Epithelial cell of esophagus (primary cell): ENCODE measurements at regions not wholly inside any gene's neighbourhood (a gene's known extent, or its start where the extent isn't known, plus 50 kb on each side); places are given as distances from the start of the nearest gene placed in this dataset.

Experiments
- DNase-seq: peaks from one replicate; pipeline ENCODE4 v3.0.0; 2010; ENCODE audit warnings: low read depth
- H3K4me3 ChIP-seq: 2 replicates; pipeline ENCODE4 v1.5.1; 2011; ENCODE audit warnings: mild to moderate bottlenecking, low read length, control low read depth
- CTCF ChIP-seq: IDR thresholded peaks from 2 replicates; pipeline ENCODE4 v1.5.1; 2011; ENCODE audit warnings: low read depth, mild to moderate bottlenecking, low read length, control low read depth, inconsistent platforms; ENCODE audit not compliant: insufficient read depth; ENCODE audit errors: missing control alignments

GRCh38 chr5:54833590-54833989 is 151.8 kb downstream of the ESM1 start:
- H3K4me3 ChIP-seq, result no peak overlapping the region
- no peak for DNase-seq
- no peak for TF ChIP-seq CTCF

- H3K4me3 ChIP-seq, result no peak overlapping the region
- no peak for DNase-seq
- TF ChIP-seq CTCF, result no peak
These were observed 152.5 kb downstream of the ESM1 start for GRCh38 chr5:54832858-54833257.

GRCh38 chr5:54832045-54832444 is 153.3 kb downstream of the ESM1 start:
- H3K4me3 ChIP-seq, result no peak overlapping the region
- no peak for TF ChIP-seq CTCF
- no peak for DNase-seq

- no peak for DNase-seq
- TF ChIP-seq CTCF, result no peak
- H3K4me3 ChIP-seq, result no peak overlapping the region
These were observed 154.2 kb downstream of the ESM1 start for GRCh38 chr5:54831233-54831632.

GRCh38 chr5:54829676-54830535 is 155.5 kb downstream of the ESM1 start:
- no peak overlapping the region for H3K4me3 ChIP-seq
- TF ChIP-seq CTCF, result no peak
- DNase-seq, result no peak

GRCh38 chr5:54829102-54829501 is 156.3 kb downstream of the ESM1 start:
- no peak for TF ChIP-seq CTCF
- DNase-seq, result no peak
- H3K4me3 ChIP-seq, result no peak overlapping the region

- H3K4me3 ChIP-seq, result no peak overlapping the region
- TF ChIP-seq CTCF, result no peak
- DNase-seq, result no peak
These were observed 157.2 kb downstream of the ESM1 start for GRCh38 chr5:54828151-54828550.
